Glomerular visceral epithelial cell (primary cell): ENCODE measurements at regions not wholly inside any gene's neighbourhood (a gene's known extent, or its start where the extent isn't known, plus 50 kb on each side); places are given as distances from the start of the nearest gene placed in this dataset.
"Not testable (repeated sequence)": the region's sequence is repeated elsewhere in the genome, so short reads cannot be mapped to it uniquely, and the experiment has no call there.

ENCODE experiments used
- DNase-seq: peaks from one replicate; pipeline ENCODE4 v3.0.0-alpha.2; 2016; ENCODE audit errors: extremely low spot score

- DNase-seq: no peak
Observed at GRCh38 chr5:99589424-99589823, 660.6 kb upstream of the CHD1 start.

- no peak for DNase-seq
Observed at GRCh38 chr5:99587983-99588382, 659.2 kb upstream of the CHD1 start.

- no peak for DNase-seq
Observed at GRCh38 chr5:99586878-99587277, 658.1 kb upstream of the CHD1 start.

GRCh38 chr5:99581204-99581603 lies 652.4 kb upstream of the CHD1 start:
- DNase-seq: not testable (repeated sequence)

GRCh38 chr5:99562937-99563627 lies 634.3 kb upstream of the CHD1 start:
- DNase-seq: not testable (repeated sequence)

- DNase-seq: no peak
Observed at GRCh38 chr5:99553211-99553810, 624.5 kb upstream of the CHD1 start.

- DNase-seq: peak; percentile 6
Observed at GRCh38 chr5:99544356-99544755, 615.5 kb upstream of the CHD1 start.

- DNase-seq: peak; percentile 51
Observed at GRCh38 chr5:99543841-99544240, 615.0 kb upstream of the CHD1 start.

- DNase-seq: not testable (repeated sequence)
Observed at GRCh38 chr5:99534241-99534640, 605.4 kb upstream of the CHD1 start.

GRCh38 chr5:99521666-99522065 lies 592.9 kb upstream of the CHD1 start:
- not testable (repeated sequence) for DNase-seq

- not testable (repeated sequence) for DNase-seq
Observed at GRCh38 chr5:99515864-99516490, 587.2 kb upstream of the CHD1 start.

GRCh38 chr5:99510237-99510866 lies 581.5 kb upstream of the CHD1 start:
- not testable (repeated sequence) for DNase-seq

- not testable (repeated sequence) for DNase-seq
Observed at GRCh38 chr5:99509064-99509463, 580.3 kb upstream of the CHD1 start.

- DNase-seq: not testable (repeated sequence)
Observed at GRCh38 chr5:99495456-99495855, 566.6 kb upstream of the CHD1 start.

- DNase-seq: not testable (repeated sequence)
Observed at GRCh38 chr5:99478450-99478849, 549.6 kb upstream of the CHD1 start.

GRCh38 chr5:99473328-99473727 lies 544.5 kb upstream of the CHD1 start:
- not testable (repeated sequence) for DNase-seq

- not testable (repeated sequence) for DNase-seq
Observed at GRCh38 chr5:99471726-99472125, 542.9 kb upstream of the CHD1 start.

GRCh38 chr5:99471178-99471577 lies 542.4 kb upstream of the CHD1 start:
- not testable (repeated sequence) for DNase-seq

GRCh38 chr5:99470636-99471035 lies 541.8 kb upstream of the CHD1 start:
- DNase-seq: not testable (repeated sequence)

- DNase-seq: no peak
Observed at GRCh38 chr5:99460701-99461100, 531.9 kb upstream of the CHD1 start.

GRCh38 chr5:99453196-99453595 lies 524.4 kb upstream of the CHD1 start:
- DNase-seq: no peak

- DNase-seq: peak; percentile 85
Observed at GRCh38 chr5:99449786-99450185, 521.0 kb upstream of the CHD1 start.

GRCh38 chr5:99445805-99446204 lies 517.0 kb upstream of the CHD1 start:
- DNase-seq: no peak
